CD14-positive monocyte (primary cell): ENCODE measurements at regions not wholly inside any gene's neighbourhood (a gene's known extent, or its start where the extent isn't known, plus 50 kb on each side); places are given as distances from the start of the nearest gene placed in this dataset.

Source experiments
- DNase-seq, 3 donors: peaks; one replicate each; pipeline ENCODE4 v3.0.0-alpha.2; 2011 to 2022
- H2AFZ ChIP-seq: 2 replicates; pipeline ENCODE4 v1.6.0; 2012; ENCODE audit warnings: mild to moderate bottlenecking, low read depth, low read length, inconsistent platforms; ENCODE audit not compliant: insufficient read depth, poor library complexity, severe bottlenecking
- H3K27ac ChIP-seq, 2 donors: 1 replicate in 1 of 2; 2 replicates in 1 of 2; pipeline ENCODE4 v1.5.1; 2012 to 2013; ENCODE audit warnings: low read length in 2 of 2, control low read depth in 1 of 2, inconsistent platforms in 1 of 2, low read depth in 1 of 2, mild to moderate bottlenecking in 1 of 2
- H3K27me3 ChIP-seq, 2 donors: one replicate each; pipeline versions ENCODE4 v1.6.0 to v1.6.1; 2011 to 2013; ENCODE audit warnings: low read length in 2 of 2; ENCODE audit not compliant: control insufficient read depth in 2 of 2, insufficient read depth in 2 of 2
- H3K36me3 ChIP-seq, 2 donors: replicated peaks in 1 of 2; 1 replicate in 1 of 2; 2 replicates in 1 of 2; pipeline versions ENCODE4 v1.5.1 to v1.6.1; 2012 to 2013; ENCODE audit warnings: low read length in 2 of 2, control low read depth in 1 of 2, inconsistent platforms in 1 of 2, mild to moderate bottlenecking in 1 of 2; ENCODE audit not compliant: insufficient read depth in 2 of 2, control insufficient read depth in 1 of 2
- H3K4me1 ChIP-seq, 2 donors: 1 replicate in 1 of 2; 2 replicates in 1 of 2; pipeline versions ENCODE4 v1.5.1 to v1.6.1; 2012 to 2013; ENCODE audit warnings: low read length in 2 of 2, control low read depth in 1 of 2, inconsistent platforms in 1 of 2, mild to moderate bottlenecking in 1 of 2, moderate library complexity in 1 of 2; ENCODE audit not compliant: insufficient read depth in 2 of 2, control insufficient read depth in 1 of 2
- H3K4me2 ChIP-seq: replicated peaks from 2 replicates; pipeline ENCODE3; 2012; ENCODE audit warnings: low read length, moderate library complexity, mild to moderate bottlenecking; ENCODE audit not compliant: poor library complexity, severe bottlenecking; ENCODE audit errors: extremely low read depth
- H3K4me3 ChIP-seq, 3 experiments: fragments of 200-600 bp in 1 of 3; sonication (generic) in 1 of 3; replicated peaks in 1 of 3; 1 replicate in 2 of 3; 2 replicates in 1 of 3; pipeline ENCODE4 v1.5.1; 2011 to 2013; ENCODE audit warnings: low read length in 3 of 3, mild to moderate bottlenecking in 3 of 3, control low read depth in 2 of 3, low read depth in 2 of 3, inconsistent platforms in 1 of 3, moderate library complexity in 1 of 3
- H3K79me2 ChIP-seq: 2 replicates; pipeline ENCODE4 v1.6.0; 2012; ENCODE audit warnings: mild to moderate bottlenecking, control low read depth, inconsistent platforms, low read length, moderate library complexity; ENCODE audit not compliant: insufficient read depth
- H3K9ac ChIP-seq: 2 replicates; pipeline ENCODE4 v1.6.0; 2017; ENCODE audit warnings: low read length, mild to moderate bottlenecking; ENCODE audit not compliant: insufficient read depth, poor library complexity, severe bottlenecking
- H3K9me3 ChIP-seq, 2 donors: replicated peaks in 1 of 2; 1 replicate in 1 of 2; 2 replicates in 1 of 2; pipeline versions ENCODE4 v1.5.1 to v1.6.1; 2012 to 2013; ENCODE audit warnings: low read length in 2 of 2, control low read depth in 1 of 2; ENCODE audit not compliant: control insufficient read depth in 1 of 2, insufficient read depth in 1 of 2
- H4K20me1 ChIP-seq: 2 replicates; pipeline ENCODE4 v1.6.0; 2012; ENCODE audit warnings: mild to moderate bottlenecking, low read length, control low read depth, moderate library complexity; ENCODE audit not compliant: insufficient read depth
- H3K27ac Mint-ChIP-seq, 7 donors: one replicate each; pipeline ENCODE4 v1.8.0; 2020; ENCODE audit warnings: mild to moderate bottlenecking in 7 of 7, mixed read lengths in 7 of 7, moderate library complexity in 6 of 7, inconsistent platforms in 2 of 7
- H3K27me3 Mint-ChIP-seq, 3 donors: one replicate each; pipeline ENCODE4 v1.8.0; 2021 to 2022; ENCODE audit warnings: low read depth in 3 of 3, mild to moderate bottlenecking in 3 of 3, mixed read lengths in 3 of 3, moderate library complexity in 3 of 3, inconsistent platforms in 1 of 3
- H3K36me3 Mint-ChIP-seq, 2 donors: one replicate each; pipeline ENCODE4 v1.8.0; 2020; ENCODE audit warnings: mixed read lengths in 2 of 2, inconsistent platforms in 1 of 2, mild to moderate bottlenecking in 1 of 2
- H3K4me1 Mint-ChIP-seq: one replicate; pipeline ENCODE4 v1.8.0; 2020; ENCODE audit warnings: mild to moderate bottlenecking, mixed read lengths
- H3K4me3 Mint-ChIP-seq, 2 donors: one replicate each; pipeline ENCODE4 v1.8.0; 2020; ENCODE audit warnings: mild to moderate bottlenecking in 2 of 2, mixed read lengths in 2 of 2, moderate library complexity in 1 of 2
- H3K9me3 Mint-ChIP-seq, 7 donors: one replicate each; pipeline ENCODE4 v1.8.0; 2020 to 2022; ENCODE audit warnings: mixed read lengths in 7 of 7, mild to moderate bottlenecking in 6 of 7, moderate library complexity in 6 of 7, inconsistent platforms in 2 of 7
- WGBS: methylation state at CpG from one replicate; pipeline ENCODE4 v1.1.5; 2013; ENCODE audit warnings: missing lambda C conversion rate; ENCODE audit not compliant: insufficient coverage; 5-methylcytosine and 5-hydroxymethylcytosine counted together
- intact Hi-C, 2 donors: fragments of 100-400 bp; cut with micrococcal nuclease; formaldehyde crosslinking; loops; one replicate each; pipeline versions ENCODE4 v1.15.0 to v1.15.1; 2023
- TF ChIP-seq, protein P1 (sequence below): fragments of 200-600 bp; IDR thresholded peaks from one replicate; pipeline ENCODE4 v1.8.0; 2022; ENCODE audit warnings: antibody characterized with exemption, mild to moderate bottlenecking

DNA sequence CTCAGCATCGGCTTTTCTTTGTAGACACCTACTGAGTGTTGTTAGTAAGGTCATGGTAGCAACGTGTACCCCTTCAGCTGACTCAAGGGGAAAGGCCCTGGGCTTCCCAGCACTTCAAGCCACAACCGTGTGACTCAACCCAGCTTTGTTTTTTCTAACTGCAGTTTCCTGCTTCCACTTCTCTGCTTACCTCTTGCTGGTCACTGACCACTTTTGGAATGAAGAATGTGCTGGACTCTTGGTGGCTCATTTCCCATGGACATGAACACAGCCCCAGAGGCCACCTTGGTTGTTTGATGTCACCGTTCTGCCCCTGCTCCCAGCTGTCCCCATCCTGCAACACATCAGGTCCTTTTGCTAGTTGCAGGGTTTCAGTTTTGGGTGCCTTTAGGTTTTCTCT is 69.5 kb upstream of the ZNF438 start:
- no peak overlapping the region for H3K27ac ChIP-seq
- Mint-ChIP-seq H3K36me3 (no peaks in the 10 kb centered on the region), H3K9me3 (no peaks in the 10 kb centered on the region), H3K27me3 (peaks cover 0 to 7% (median 0%) of the 10 kb centered on the region in 3 donors), H3K4me1 (peaks cover 5% of the 10 kb centered on the region), H3K4me3 (no peak overlapping the region), H3K27ac (peak overlapping the region in 2 of 7 donors; percentile 28 to 61)
- no peaks in the 10 kb centered on the region for H3K4me1 ChIP-seq
- no peak overlapping the region for H3K9ac ChIP-seq
- H3K9me3 ChIP-seq: no peaks in the 10 kb centered on the region
- TF ChIP-seq, protein P1, sequence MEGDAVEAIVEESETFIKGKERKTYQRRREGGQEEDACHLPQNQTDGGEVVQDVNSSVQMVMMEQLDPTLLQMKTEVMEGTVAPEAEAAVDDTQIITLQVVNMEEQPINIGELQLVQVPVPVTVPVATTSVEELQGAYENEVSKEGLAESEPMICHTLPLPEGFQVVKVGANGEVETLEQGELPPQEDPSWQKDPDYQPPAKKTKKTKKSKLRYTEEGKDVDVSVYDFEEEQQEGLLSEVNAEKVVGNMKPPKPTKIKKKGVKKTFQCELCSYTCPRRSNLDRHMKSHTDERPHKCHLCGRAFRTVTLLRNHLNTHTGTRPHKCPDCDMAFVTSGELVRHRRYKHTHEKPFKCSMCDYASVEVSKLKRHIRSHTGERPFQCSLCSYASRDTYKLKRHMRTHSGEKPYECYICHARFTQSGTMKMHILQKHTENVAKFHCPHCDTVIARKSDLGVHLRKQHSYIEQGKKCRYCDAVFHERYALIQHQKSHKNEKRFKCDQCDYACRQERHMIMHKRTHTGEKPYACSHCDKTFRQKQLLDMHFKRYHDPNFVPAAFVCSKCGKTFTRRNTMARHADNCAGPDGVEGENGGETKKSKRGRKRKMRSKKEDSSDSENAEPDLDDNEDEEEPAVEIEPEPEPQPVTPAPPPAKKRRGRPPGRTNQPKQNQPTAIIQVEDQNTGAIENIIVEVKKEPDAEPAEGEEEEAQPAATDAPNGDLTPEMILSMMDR: no peak
- H4K20me1 ChIP-seq: no peaks in the 10 kb centered on the region
- intact Hi-C loops: no loop called here
- 50% methylated on average over 2 of the region's 4 CpGs for WGBS
- H3K27me3 ChIP-seq: no peaks in the 10 kb centered on the region
- no peaks in the 10 kb centered on the region for H3K79me2 ChIP-seq
- no peak overlapping the region for H3K4me2 ChIP-seq
- H2AFZ ChIP-seq: no peak overlapping the region
- no peak overlapping the region for H3K4me3 ChIP-seq
- H3K36me3 ChIP-seq: no peaks in the 10 kb centered on the region
- DNase-seq: peak in 1 of 3 donors; percentile 47

DNA sequence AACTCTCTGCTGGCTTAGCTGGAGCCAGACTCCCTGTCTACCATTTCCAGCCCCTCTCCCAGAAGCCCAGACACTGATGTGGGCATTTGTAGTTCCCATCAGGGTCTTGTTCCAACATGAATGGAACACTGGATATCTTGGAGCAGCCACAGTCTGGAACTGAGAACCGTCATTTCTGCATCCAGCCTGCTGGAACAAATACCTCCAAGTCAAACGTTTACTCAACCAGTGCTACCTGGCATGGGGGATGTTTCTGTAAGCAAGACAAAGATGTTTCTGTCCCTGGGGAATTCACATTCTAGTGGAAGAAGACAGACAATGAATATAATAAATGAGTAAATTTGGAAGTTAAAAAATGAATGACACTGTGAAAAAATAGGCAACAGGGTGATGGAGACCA is 70.8 kb upstream of the ZNF438 start:
- Histone ChIP-seq H3K4me1 (no peaks in the 10 kb centered on the region), H3K27me3 (no peaks in the 10 kb centered on the region), H3K79me2 (no peaks in the 10 kb centered on the region), H4K20me1 (no peaks in the 10 kb centered on the region), H3K4me2 (no peak overlapping the region), H3K27ac (no peak overlapping the region), H3K9ac (no peak overlapping the region), H2AFZ (no peak overlapping the region), H3K9me3 (no peaks in the 10 kb centered on the region), H3K36me3 (no peaks in the 10 kb centered on the region), H3K4me3 (no peak overlapping the region)
- Mint-ChIP-seq H3K36me3 (no peaks in the 10 kb centered on the region), H3K4me1 (peaks cover 5% of the 10 kb centered on the region), H3K27me3 (peaks cover 0 to 5% (median 0%) of the 10 kb centered on the region in 3 donors), H3K27ac (no peak overlapping the region), H3K4me3 (no peak overlapping the region), H3K9me3 (no peaks in the 10 kb centered on the region)
- TF ChIP-seq, protein P1: no peak
- WGBS: no CpG with 5 or more reads among the region's 2 CpGs
- DNase-seq: no peak
- intact Hi-C loops: no loop called here
